Heart right ventricle (tissue), 16 donors: ENCODE measurements at regions not wholly inside any gene's neighbourhood (a gene's known extent, or its start where the extent isn't known, plus 50 kb on each side); places are given as distances from the start of the nearest gene placed in this dataset.

Experiments used
- ATAC-seq, 8 donors: fragments of 200-7000 bp; cut with Tn5 transposase; one replicate each; pipeline ENCODE4 v1.9.1; 2020; ENCODE audit warnings: mild to moderate bottlenecking in 8 of 8, moderate library complexity in 8 of 8, moderate number of reproducible peaks in 1 of 8
- DNase-seq, 2 donors: peaks; one replicate each; pipeline ENCODE4 v3.0.0-alpha.2; 2020
- H3K27ac ChIP-seq, 10 donors: fragments of 200-600 bp; sonication (generic) in 2 of 10; one replicate each; pipeline versions ENCODE4 v1.5.0 to v1.8.0; 2020 to 2022; ENCODE audit warnings: mild to moderate bottlenecking in 3 of 10
- H3K27me3 ChIP-seq, 7 donors: fragments of 200-600 bp; one replicate each; pipeline ENCODE4 v1.8.0; 2021 to 2022; ENCODE audit warnings: mild to moderate bottlenecking in 2 of 7
- H3K36me3 ChIP-seq, 9 donors: fragments of 200-600 bp; sonication (generic) in 1 of 9; one replicate each; pipeline versions ENCODE4 v1.5.0 to v1.8.0; 2020 to 2022; ENCODE audit warnings: mild to moderate bottlenecking in 2 of 9
- H3K4me1 ChIP-seq, 9 donors: fragments of 200-600 bp; sonication (generic) in 1 of 9; one replicate each; pipeline versions ENCODE4 v1.5.0 to v1.8.0; 2020 to 2022; ENCODE audit warnings: mild to moderate bottlenecking in 4 of 9
- H3K4me3 ChIP-seq, 10 donors: fragments of 200-600 bp; sonication (generic) in 2 of 10; one replicate each; pipeline versions ENCODE4 v1.5.0 to v1.8.0; 2020 to 2022; ENCODE audit warnings: mild to moderate bottlenecking in 7 of 10, moderate library complexity in 2 of 10
- H3K9me3 ChIP-seq, 11 donors: fragments of 200-600 bp in 10 of 11; sonication (generic) in 2 of 11; one replicate each; pipeline versions ENCODE4 v1.5.0 to v1.8.0; 2013 to 2022; ENCODE audit warnings: mild to moderate bottlenecking in 2 of 11, control low read depth in 1 of 11, moderate library complexity in 1 of 11
- CTCF ChIP-seq, 9 donors: fragments of 200-600 bp; sonication (generic) in 2 of 9; IDR thresholded peaks; one replicate each; pipeline versions ENCODE4 v1.5.0 to v1.8.0; 2021 to 2022; ENCODE audit warnings: antibody characterized with exemption in 9 of 9, mild to moderate bottlenecking in 5 of 9, moderate library complexity in 1 of 9
- WGBS, 2 donors: extraction: QIAGEN DNeasy Blood & Tissue Kit; methylation state at CpG; one replicate each; pipeline ENCODE4 v1.1.7; 2013; ENCODE audit warnings: inconsistent platforms in 1 of 2; 5-methylcytosine and 5-hydroxymethylcytosine counted together
- intact Hi-C, 10 donors: fragments of 100-400 bp; cut with DNase I; formaldehyde crosslinking; loops; one replicate each; pipeline versions ENCODE4 v1.11.1 to v1.14.2; 2022
- donor health status: Arrhythmogenic right ventricular cardiomyopathy.
- donor health status: ischemic (EF 13 %, LVEDD 7.1; RV severe dilation, severe dysfunction).
- donor health status: healthy with polysubstance abuse.
- donor health status: DM: no; HTN: yes; CAD: no.
- donor health status: DM: no; HTN: no; CAD: no.
- donor health status: ischemic (EF 25% LVEDD 6.9; RV normal size, moderate dysfunction).
- donor health status: ischemic (EF 25% LVEDD 5.7; RV mildly dilated, moderate dysfunction).
- donor health status: healthy.
- donor health status: DM: yes; HTN: yes; CAD: no.
- donor health status: Ischemic cardiomyopathy.
- donor health status: ischemic (EF 35%, LVEDD 5.7; RV mildly dilated, moderate dysfunction).
- donor health status: nonischemic (EF 11% LVEDD 7.7; RV severe dilation, severe dysfunction).
- donor health status: DM: yes; HTN: yes; CAD: no.
- donor health status: PGD.
- donor health status: ischemic (EF 29% LVEDD 5.4; RV normal size, mild dysfunction).
- donor health status: nonischemic (EF 23%, LVEDD 6.1; RV moderate dilation, normal function).

- Histone ChIP-seq H3K36me3 (no peaks in the 10 kb centered on the region), H3K27me3 (no peaks in the 10 kb centered on the region), H3K4me3 (no peak overlapping the region), H3K9me3 (no peaks in the 10 kb centered on the region), H3K27ac (no peak overlapping the region), H3K4me1 (peaks cover 0 to 7% (median 0%) of the 10 kb centered on the region in 9 donors)
- no peak for TF ChIP-seq CTCF (IDR thresholded peaks at IDR 0.05)
- DNase-seq = no peak
- WGBS, 2 donors = 81 to 87% methylated on average over 8 of the region's 8 CpGs
- ATAC-seq = no peak
- intact Hi-C loops = no loop called here
These were observed 259.9 kb upstream of the NR2F2 start for GRCh38 chr15:96070636-96071035.

GRCh38 chr15:96072821-96073220 lies 257.7 kb upstream of the NR2F2 start:
- no peaks in the 10 kb centered on the region for H3K36me3 ChIP-seq
- DNase-seq = no peak
- no peak for ATAC-seq
- H3K4me3 ChIP-seq = no peak overlapping the region
- no peaks in the 10 kb centered on the region for H3K9me3 ChIP-seq
- TF ChIP-seq CTCF (IDR thresholded peaks at IDR 0.05) = no peak
- H3K27me3 ChIP-seq = no peaks in the 10 kb centered on the region
- 92 to 95% methylated on average over 2 of the region's 2 CpGs for WGBS, 2 donors
- no peak overlapping the region for H3K27ac ChIP-seq
- intact Hi-C loops = no loop called here
- no peaks in the 10 kb centered on the region for H3K4me1 ChIP-seq

- DNase-seq = no peak
- intact Hi-C loops = no loop called here
These were observed 256.6 kb upstream of the NR2F2 start for GRCh38 chr15:96073908-96074307.

GRCh38 chr15:96075895-96076294 lies 254.6 kb upstream of the NR2F2 start:
- DNase-seq = no peak
- TF ChIP-seq CTCF (IDR thresholded peaks at IDR 0.05) = no peak
- H3K9me3 ChIP-seq = no peaks in the 10 kb centered on the region
- no peaks in the 10 kb centered on the region for H3K36me3 ChIP-seq
- 84 to 91% methylated on average over 2 of the region's 2 CpGs for WGBS, 2 donors
- no peaks in the 10 kb centered on the region for H3K4me1 ChIP-seq
- H3K27me3 ChIP-seq = no peaks in the 10 kb centered on the region
- no peak for ATAC-seq
- intact Hi-C loops = no loop called here
- no peak overlapping the region for H3K4me3 ChIP-seq
- H3K27ac ChIP-seq = no peak overlapping the region

More at GRCh38 chr15:96073908-96074307, 256.6 kb upstream of the NR2F2 start:
- 89 to 91% methylated on average over 4 of the region's 4 CpGs for whole genome bisulfite sequencing, 2 donors
- no peak for ATAC-seq
- no peak overlapping the region for H3K27ac ChIP-seq
- H3K9me3 ChIP-seq = no peaks in the 10 kb centered on the region
- H3K4me3 ChIP-seq = no peak overlapping the region
- no peak for TF ChIP-seq CTCF (IDR thresholded peaks at IDR 0.05)
- H3K27me3 ChIP-seq = no peaks in the 10 kb centered on the region
- no peaks in the 10 kb centered on the region for H3K36me3 ChIP-seq
- no peaks in the 10 kb centered on the region for H3K4me1 ChIP-seq

GRCh38 chr15:96076350-96076749 lies 254.2 kb upstream of the NR2F2 start:
- H3K36me3 ChIP-seq = no peaks in the 10 kb centered on the region
- H3K9me3 ChIP-seq = no peaks in the 10 kb centered on the region
- no peak for DNase-seq
- TF ChIP-seq CTCF (IDR thresholded peaks at IDR 0.05) = no peak
- no peak for ATAC-seq
- H3K4me1 ChIP-seq = no peaks in the 10 kb centered on the region
- no peak overlapping the region for H3K4me3 ChIP-seq
- no peak overlapping the region for H3K27ac ChIP-seq
- WGBS, 2 donors = 95 to 97% methylated on average over 6 of the region's 6 CpGs
- H3K27me3 ChIP-seq = no peaks in the 10 kb centered on the region
- intact Hi-C loops = no loop called here
